Stimulated activated CD4-positive, alpha-beta T cell treated with anti-CD3 and anti-CD28 coated beads, Interleukin-15, amount 100 ng/mL, for 1 hour (primary cell): ENCODE measurements at regions not wholly inside any gene's neighbourhood (a gene's known extent, or its start where the extent isn't known, plus 50 kb on each side); places are given as distances from the start of the nearest gene placed in this dataset.
"Not testable (repeated sequence)": the region's sequence is repeated elsewhere in the genome, so short reads cannot be mapped to it uniquely, and the experiment has no call there.

ENCODE experiments used
- DNase-seq, 2 donors: peaks; one replicate each; pipeline ENCODE4 v3.0.0-alpha.2; 2020; ENCODE audit warnings: low read depth in 1 of 2, low spot score in 1 of 2

GRCh38 chr15:85196697-85197096, 183.7 kb upstream of the AKAP13 start:
- DNase-seq: not testable (repeated sequence)

DNA sequence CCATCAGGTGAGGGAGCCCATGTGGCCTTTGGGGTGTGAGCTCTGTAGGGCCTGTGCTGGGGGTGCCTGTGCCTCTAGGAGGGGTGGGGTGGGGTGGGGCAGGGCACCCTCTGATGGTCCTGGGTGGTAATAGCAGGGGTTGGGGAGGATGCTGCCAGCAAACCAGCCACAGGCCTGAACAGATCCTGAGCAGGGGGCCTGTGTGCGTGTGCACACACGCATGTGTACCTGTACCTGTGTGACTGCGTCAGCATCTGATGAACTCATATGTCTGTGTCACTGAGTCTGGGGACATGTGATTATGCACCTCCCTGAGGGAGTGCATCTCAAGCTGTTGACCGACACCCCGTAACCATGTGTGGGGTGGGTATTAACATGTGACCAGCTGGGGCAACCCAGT, 182.8 kb upstream of the AKAP13 start:
- not testable (repeated sequence) for DNase-seq

GRCh38 chr15:85198432-85198831, 182.0 kb upstream of the AKAP13 start:
- not testable (repeated sequence) for DNase-seq

DNA sequence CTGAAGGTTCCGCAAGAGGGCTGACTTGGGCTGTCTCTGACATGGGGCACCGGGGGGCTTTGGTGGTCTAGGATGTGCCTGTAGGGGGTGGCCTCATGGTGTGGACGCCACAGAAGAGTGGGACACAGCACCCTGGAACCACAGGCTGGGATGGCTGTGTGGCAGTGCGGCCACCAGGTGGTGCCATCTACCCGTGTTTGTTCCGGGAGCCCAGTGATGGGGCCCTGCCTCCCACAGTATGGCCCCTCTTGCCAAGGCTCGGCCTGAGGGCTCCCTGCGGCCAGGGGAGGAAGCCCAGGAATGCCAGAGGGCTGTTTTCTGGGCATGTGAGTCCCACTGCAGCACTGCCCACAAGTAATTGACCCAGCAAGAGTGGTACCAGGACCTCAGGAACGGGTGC, 180.2 kb upstream of the AKAP13 start:
- DNase-seq: not testable (repeated sequence)

GRCh38 chr15:85201118-85201793, 179.1 kb upstream of the AKAP13 start:
- DNase-seq: not testable (repeated sequence)

- DNase-seq: not testable (repeated sequence)
These were observed 175.9 kb upstream of the AKAP13 start for GRCh38 chr15:85204481-85204880.

DNA sequence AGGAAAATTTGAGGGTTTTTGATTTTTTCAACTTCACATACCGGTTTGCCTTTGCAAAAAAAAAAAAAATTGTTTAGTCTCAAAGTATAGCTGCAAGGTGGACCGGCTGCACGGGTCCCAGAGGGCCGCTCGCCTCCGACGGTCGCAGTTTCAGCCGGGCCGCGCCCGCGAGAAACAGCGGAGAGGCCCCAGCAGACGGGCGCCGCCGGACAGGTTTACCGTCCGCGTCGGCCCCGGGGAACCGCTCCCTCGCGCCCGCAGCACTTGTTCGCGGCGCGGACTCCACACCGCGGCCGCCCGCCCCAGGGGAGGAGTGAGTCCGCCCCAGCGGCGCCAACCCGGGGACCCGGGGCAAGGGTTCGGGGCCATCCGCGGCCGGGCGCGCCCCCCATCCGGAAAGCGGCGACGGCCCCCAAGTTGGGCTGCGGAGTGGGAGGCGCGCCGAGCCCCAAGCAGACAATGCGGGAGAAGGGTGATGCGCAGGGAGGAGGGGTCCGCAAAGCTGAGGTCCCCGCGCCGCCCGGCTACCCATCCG, 146.5 kb upstream of the AKAP13 start:
- not testable (repeated sequence) for DNase-seq

DNA sequence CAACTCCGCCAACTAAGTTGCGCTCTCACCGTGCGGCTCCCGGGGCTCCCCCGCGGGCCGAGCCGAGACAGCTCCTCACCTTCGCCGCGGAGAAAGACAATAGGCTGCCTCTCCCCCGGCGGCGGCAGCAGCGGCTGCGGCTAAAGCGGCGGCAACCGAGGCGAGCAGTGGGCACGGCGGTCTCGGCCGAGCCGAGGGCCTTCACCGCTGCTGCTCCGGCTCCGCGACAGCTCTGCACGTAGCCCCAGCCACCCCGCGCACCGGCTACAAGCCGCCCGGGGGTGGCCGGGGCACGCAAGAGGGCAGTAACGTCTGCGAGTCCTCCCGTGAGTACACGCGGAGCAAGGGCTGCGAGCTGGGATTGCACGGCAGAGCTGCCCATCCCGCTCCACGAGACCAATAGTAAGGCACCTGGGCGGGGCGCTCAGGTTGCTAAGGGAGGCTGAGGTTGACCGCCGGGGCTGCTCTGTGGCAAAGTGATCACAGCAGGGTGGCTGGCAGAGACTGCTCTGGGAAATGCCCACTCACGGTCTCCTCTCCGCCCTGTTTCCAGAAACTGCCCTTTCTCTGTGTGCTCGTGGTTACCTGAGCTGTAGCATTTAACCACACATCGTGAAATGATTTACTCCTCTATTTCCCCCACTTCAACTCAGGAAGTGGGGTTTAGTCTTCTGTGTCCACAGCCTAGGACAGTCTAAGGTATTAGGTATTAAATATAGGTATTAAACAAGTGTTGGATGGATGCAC, 145.8 kb upstream of the AKAP13 start:
- DNase-seq: not testable (repeated sequence)

DNA sequence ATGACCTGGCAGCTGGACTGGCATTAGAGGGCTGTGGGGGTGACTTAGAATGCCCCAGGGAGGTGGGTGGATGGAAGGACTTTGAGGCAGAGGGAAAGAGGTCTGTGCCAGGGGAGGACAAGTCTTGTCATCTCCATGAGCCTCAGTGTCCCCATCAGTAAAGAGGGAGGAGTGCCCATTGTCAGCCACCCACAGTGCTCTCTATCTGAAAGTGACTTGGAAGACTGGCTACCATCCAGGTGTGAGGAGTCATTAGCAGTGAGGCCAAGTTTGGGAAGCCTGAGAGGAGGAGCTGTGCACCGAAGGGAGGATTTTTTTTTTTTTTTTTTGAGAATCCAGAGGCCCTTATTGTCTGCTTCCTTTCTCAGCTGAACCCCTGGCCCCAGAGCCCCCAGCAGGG, 136.3 kb upstream of the AKAP13 start:
- DNase-seq: not testable (repeated sequence)

DNA sequence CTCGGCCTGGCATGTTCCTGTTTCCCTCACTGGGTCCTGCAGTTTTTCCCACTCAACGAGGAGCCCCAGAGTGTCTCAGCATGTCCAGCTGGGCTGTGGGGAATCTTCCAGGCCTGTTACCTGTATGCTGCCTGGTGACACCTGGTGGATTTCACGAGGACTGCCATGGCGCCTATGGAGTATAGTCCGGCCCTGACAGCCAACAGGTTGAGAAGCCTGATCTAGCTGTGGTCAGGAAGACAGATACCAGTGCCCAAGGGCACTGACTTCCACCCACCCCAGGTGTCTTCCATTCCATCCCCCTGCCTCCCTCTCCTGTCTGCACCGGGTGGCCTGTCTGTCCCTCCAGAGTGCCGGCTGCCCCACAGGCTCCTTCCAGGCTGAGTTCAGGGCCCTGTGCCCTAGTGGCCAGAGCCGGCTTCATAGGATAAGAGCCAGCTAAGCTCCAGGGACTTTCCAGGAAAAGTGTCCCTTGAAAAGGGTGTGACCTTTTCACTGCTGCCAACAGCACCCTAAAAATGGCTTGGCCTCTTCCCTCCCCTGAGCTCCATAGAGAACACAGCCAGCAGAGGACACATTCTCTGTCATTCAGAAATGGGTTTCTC, 129.4 kb upstream of the AKAP13 start:
- DNase-seq: not testable (repeated sequence)

- not testable (repeated sequence) for DNase-seq
These were observed 127.0 kb upstream of the AKAP13 start for GRCh38 chr15:85253196-85253915.

GRCh38 chr15:85254961-85255360, 125.4 kb upstream of the AKAP13 start:
- not testable (repeated sequence) for DNase-seq

GRCh38 chr15:85255502-85255901, 124.9 kb upstream of the AKAP13 start:
- not testable (repeated sequence) for DNase-seq

DNA sequence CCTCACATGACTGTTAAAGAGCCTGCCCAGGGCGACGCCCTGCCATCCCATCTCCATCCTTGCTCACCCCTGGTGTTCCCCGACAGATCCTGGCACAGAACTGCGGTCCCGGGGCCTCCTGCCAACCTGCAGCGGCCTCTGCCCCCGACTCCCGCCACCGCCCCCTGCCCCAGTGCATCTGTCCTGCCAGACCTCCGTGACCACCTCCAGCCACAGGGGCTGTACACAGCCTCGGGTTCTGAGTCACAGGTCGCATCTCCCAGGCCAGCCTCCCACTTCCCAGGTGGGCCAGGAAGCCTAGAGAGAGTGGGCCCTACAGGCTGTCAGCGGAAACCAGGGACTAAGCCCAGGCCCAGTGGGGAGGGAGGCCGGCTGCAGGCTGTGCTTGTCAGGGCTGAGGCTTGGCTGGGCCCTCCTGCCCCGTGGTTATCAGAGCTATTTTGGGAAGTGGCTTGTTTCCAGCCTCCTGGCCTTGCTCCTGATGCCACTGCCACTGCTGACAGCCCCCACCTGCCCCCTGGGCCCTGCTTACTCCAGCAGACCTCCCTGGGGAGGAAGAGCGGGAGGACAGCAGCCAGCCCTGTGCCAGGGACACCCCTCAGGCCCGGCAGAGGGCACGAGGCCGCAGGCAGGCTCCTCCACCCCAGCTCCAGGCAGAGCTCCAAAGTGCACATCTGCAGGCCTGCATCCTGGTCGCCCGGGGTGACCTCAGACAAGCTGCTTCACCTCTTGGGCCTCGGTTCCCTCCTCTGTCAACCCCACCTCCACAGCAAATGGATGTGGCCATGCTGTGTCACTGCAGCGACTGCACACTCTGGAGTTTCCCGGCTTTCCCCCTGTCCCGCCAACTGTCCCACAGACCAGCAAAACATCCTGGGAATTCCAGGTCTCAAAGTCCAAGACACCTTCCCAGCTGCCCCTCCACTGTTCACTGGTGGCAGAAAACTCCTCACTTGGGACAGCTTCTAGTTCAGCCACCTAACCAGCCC, 124.1 kb upstream of the AKAP13 start:
- DNase-seq: not testable (repeated sequence)

DNA sequence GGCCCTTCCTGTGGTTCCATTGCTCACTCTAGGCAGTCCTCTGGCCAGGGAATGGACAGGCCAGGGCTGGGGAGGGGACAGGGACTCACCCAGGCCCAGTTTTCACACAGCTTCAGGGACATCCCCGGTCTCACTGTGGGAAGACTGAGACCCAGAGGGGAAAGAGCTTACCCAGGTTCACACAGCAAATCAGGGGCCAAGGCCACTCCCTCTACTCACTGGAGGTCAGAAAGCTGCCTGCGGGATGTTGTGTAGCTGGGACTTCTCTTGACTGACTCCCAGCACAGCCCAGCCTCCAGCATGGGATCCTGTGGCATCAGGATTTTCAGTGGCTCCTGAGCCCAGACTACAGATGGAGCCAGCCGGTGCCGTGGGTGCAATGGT, 122.3 kb upstream of the AKAP13 start:
- not testable (repeated sequence) for DNase-seq

- not testable (repeated sequence) for DNase-seq
These were observed 121.7 kb upstream of the AKAP13 start for GRCh38 chr15:85258559-85259209.

GRCh38 chr15:85260526-85260925, 119.9 kb upstream of the AKAP13 start:
- not testable (repeated sequence) for DNase-seq

GRCh38 chr15:85262461-85263055, 117.8 kb upstream of the AKAP13 start:
- DNase-seq: not testable (repeated sequence)

- DNase-seq: not testable (repeated sequence)
These were observed 116.5 kb upstream of the AKAP13 start for GRCh38 chr15:85263842-85264440.
